Superior temporal gyrus (tissue), 1 donor: ENCODE measurements at regions not wholly inside any gene's neighbourhood (a gene's known extent, or its start where the extent isn't known, plus 50 kb on each side); places are given as distances from the start of the nearest gene placed in this dataset.
"Not testable (repeated sequence)": the region's sequence is repeated elsewhere in the genome, so short reads cannot be mapped to it uniquely, and the experiment has no call there.

Experiments used
- DNase-seq: peaks from one replicate; pipeline ENCODE4 v3.0.0-alpha.2; 2016; ENCODE audit errors: extremely low spot score

- peak; percentile 77 for DNase-seq
These were observed 175.6 kb downstream of the TMEM161B start for GRCh38 chr5:88092958-88093605.

- no peak for DNase-seq
These were observed 176.3 kb downstream of the TMEM161B start for GRCh38 chr5:88092358-88092757.

GRCh38 chr5:88090506-88090905 is 178.1 kb downstream of the TMEM161B start:
- DNase-seq, result no peak

- DNase-seq, result no peak
These were observed 178.8 kb downstream of the TMEM161B start for GRCh38 chr5:88089719-88090390.

GRCh38 chr5:88085462-88085861 is 183.2 kb downstream of the TMEM161B start:
- no peak for DNase-seq

- no peak for DNase-seq
These were observed 186.8 kb downstream of the TMEM161B start for GRCh38 chr5:88081877-88082276.

- DNase-seq, result no peak
These were observed 204.8 kb downstream of the TMEM161B start for GRCh38 chr5:88063813-88064212.

- DNase-seq, result no peak
These were observed 208.5 kb downstream of the TMEM161B start for GRCh38 chr5:88060194-88060593.

- DNase-seq, result no peak
These were observed 210.0 kb downstream of the TMEM161B start for GRCh38 chr5:88058625-88059024.

- not testable (repeated sequence) for DNase-seq
These were observed 216.2 kb downstream of the TMEM161B start for GRCh38 chr5:88052468-88052867.

- DNase-seq, result no peak
These were observed 217.5 kb downstream of the TMEM161B start for GRCh38 chr5:88051148-88051547.

- DNase-seq, result no peak
These were observed 218.9 kb downstream of the TMEM161B start for GRCh38 chr5:88049737-88050136.

GRCh38 chr5:88049156-88049555 is 219.5 kb downstream of the TMEM161B start:
- peak; percentile 57 for DNase-seq

GRCh38 chr5:88045931-88046461 is 222.6 kb downstream of the TMEM161B start:
- DNase-seq, result peak; percentile 76

GRCh38 chr5:88045165-88045564 is 223.5 kb downstream of the TMEM161B start:
- peak; percentile 44 for DNase-seq

GRCh38 chr5:88034520-88034919 is 234.1 kb downstream of the TMEM161B start:
- DNase-seq, result peak; percentile 24

GRCh38 chr5:88033191-88033590 is 235.5 kb downstream of the TMEM161B start:
- no peak for DNase-seq

- no peak for DNase-seq
These were observed 239.6 kb downstream of the TMEM161B start for GRCh38 chr5:88029011-88029410.

GRCh38 chr5:88021141-88021540 is 247.5 kb downstream of the TMEM161B start:
- no peak for DNase-seq

- DNase-seq, result not testable (repeated sequence)
These were observed 253.7 kb downstream of the TMEM161B start for GRCh38 chr5:88014984-88015383.

- no peak for DNase-seq
These were observed 267.8 kb downstream of the TMEM161B start for GRCh38 chr5:88000877-88001276.

- DNase-seq, result no peak
These were observed 271.0 kb downstream of the TMEM161B start for GRCh38 chr5:87997662-87998061.

- DNase-seq, result no peak
These were observed 302.4 kb downstream of the TMEM161B start for GRCh38 chr5:87966213-87966612.
